ENCODE measurements at regions not wholly inside any gene's neighbourhood (a gene's known extent, or its start where the extent isn't known, plus 50 kb on each side); places are given as distances from the start of the nearest gene placed in this dataset.

DNA sequence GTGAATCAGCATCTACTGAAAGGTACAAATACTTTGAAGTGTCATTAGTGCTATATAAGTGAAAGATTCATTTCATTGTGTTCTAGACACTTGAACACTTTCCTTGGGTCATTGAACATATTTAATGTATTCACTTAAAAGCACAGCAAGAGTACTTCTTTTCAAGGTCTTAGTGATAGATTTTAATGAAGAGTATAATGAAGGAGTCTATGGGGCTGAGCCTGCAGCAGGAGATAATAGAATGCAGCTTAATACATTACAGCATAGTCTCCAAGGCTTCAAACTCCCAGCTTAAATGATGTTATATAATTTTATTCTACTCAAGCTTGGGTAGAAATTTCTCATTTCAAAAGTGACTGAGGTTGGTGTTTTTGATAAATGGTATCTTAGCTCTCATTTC lies 66.1 kb upstream of the VEGFC start:
- no peak overlapping the region for H3K4me3 ChIP-seq
- H3K36me3 ChIP-seq = no peaks in the 10 kb centered on the region
- no peak for TF ChIP-seq CTCF (IDR thresholded peaks at IDR 0.05)
- no peaks in the 10 kb centered on the region for H3K4me1 ChIP-seq
- no peak for ATAC-seq
- no peak for DNase-seq
- no peaks in the 10 kb centered on the region for H3K27me3 ChIP-seq
- no peak overlapping the region for H3K27ac ChIP-seq
- intact Hi-C loops (cut with DNase I) = no loop called here
- H3K9me3 ChIP-seq = no peaks in the 10 kb centered on the region

DNA sequence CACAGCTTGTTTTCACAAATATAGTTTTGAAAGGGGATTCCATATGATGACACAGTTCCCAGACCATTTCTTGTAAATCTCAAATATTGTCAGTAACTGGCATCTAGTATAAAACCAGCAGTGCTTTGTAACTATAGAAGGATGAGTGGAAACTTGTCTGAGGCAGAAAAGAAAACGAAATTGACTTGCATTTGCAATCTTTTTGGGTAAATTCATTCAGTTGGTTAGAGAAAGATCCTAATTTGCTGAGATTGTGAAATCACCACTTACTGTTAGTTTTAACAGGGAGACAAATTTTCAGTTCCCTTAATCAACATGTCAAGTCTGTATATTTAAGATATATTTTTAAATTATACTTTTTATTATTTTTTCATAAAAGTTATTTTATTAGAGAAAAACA lies 71.5 kb upstream of the VEGFC start:
- Histone ChIP-seq H3K4me1 (no peaks in the 10 kb centered on the region), H3K27me3 (no peaks in the 10 kb centered on the region), H3K36me3 (no peaks in the 10 kb centered on the region), H3K27ac (no peak overlapping the region), H3K9me3 (no peaks in the 10 kb centered on the region), H3K4me3 (no peak overlapping the region)
- ATAC-seq (no peak), DNase-seq (no peak)
- intact Hi-C loops (cut with DNase I) = no loop called here
- TF ChIP-seq CTCF (IDR thresholded peaks at IDR 0.05) = no peak

DNA sequence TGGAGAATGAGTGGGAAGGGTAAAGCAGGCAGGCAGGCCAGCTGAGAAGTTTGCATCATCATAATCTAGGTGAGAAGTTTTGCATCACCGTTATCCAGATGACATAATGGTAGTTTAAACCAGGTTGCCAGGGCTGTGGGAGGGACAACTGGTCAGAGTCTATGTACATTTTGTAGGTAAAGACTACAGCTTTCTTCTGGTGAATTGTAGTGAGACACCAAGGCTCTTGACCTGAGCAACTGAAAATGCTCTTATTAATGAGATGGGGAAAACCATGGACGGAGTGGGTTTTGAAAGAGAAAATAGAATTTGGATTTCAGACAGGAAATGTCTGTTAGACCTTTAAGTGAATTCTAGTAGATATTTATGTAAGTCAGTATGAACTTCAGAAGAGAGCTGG lies 76.0 kb upstream of the VEGFC start:
- intact Hi-C loops (cut with DNase I) = no loop called here
- no peaks in the 10 kb centered on the region for H3K36me3 ChIP-seq
- no peak for ATAC-seq
- no peak for DNase-seq
- H3K4me1 ChIP-seq = no peaks in the 10 kb centered on the region
- no peak for TF ChIP-seq CTCF (IDR thresholded peaks at IDR 0.05)
- no peaks in the 10 kb centered on the region for H3K9me3 ChIP-seq
- H3K4me3 ChIP-seq = no peak overlapping the region
- H3K27me3 ChIP-seq = no peaks in the 10 kb centered on the region
- no peak overlapping the region for H3K27ac ChIP-seq

GRCh38 chr4:176872461-176872860 lies 79.7 kb upstream of the VEGFC start:
- intact Hi-C loops (cut with DNase I) = no loop called here
- no peak for TF ChIP-seq CTCF (IDR thresholded peaks at IDR 0.05)
- Histone ChIP-seq H3K27me3 (no peaks in the 10 kb centered on the region), H3K9me3 (no peaks in the 10 kb centered on the region), H3K4me3 (no peak overlapping the region), H3K36me3 (no peaks in the 10 kb centered on the region), H3K4me1 (no peaks in the 10 kb centered on the region), H3K27ac (no peak overlapping the region)
- DNase-seq (no peak), ATAC-seq (no peak)

- TF ChIP-seq CTCF (IDR thresholded peaks at IDR 0.05) = no peak
- H3K4me1 ChIP-seq = no peaks in the 10 kb centered on the region
- H3K9me3 ChIP-seq = no peaks in the 10 kb centered on the region
- intact Hi-C loops (cut with DNase I) = no loop called here
- no peak overlapping the region for H3K4me3 ChIP-seq
- no peaks in the 10 kb centered on the region for H3K27me3 ChIP-seq
- DNase-seq (no peak), ATAC-seq (no peak)
- no peaks in the 10 kb centered on the region for H3K36me3 ChIP-seq
- H3K27ac ChIP-seq = no peak overlapping the region
Measured at GRCh38 chr4:176874721-176875445, 82.2 kb upstream of the VEGFC start.

DNA sequence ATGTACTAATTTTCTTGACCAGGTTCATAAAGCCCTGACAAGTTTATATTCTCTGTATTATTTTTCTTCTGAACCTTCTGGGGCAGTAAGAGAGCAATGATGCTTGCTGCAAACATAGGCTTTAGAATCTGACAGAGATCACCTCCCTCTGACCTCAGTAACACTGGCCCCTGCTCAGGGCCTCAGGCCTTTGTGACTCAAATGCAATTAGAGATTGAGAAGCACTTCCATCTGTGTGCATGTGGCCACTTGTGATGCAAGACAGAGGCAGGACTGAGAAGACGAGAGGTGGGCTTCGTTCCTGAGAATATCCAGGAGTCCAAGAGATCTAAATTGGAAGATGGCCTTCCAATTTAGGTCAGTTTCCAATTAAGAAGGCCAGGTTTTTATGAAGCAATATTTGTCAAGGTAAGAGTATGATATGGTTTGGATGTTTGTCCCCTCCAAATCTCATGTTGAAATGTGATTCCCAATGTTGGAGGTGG lies 82.8 kb upstream of the VEGFC start:
- Histone ChIP-seq H3K4me3 (no peak overlapping the region), H3K27me3 (no peaks in the 10 kb centered on the region), H3K36me3 (no peaks in the 10 kb centered on the region), H3K9me3 (no peaks in the 10 kb centered on the region), H3K4me1 (no peaks in the 10 kb centered on the region), H3K27ac (no peak overlapping the region)
- ATAC-seq = no peak
- DNase-seq = no peak
- intact Hi-C loops (cut with DNase I) = no loop called here
- no peak for TF ChIP-seq CTCF (IDR thresholded peaks at IDR 0.05)

Data from upper lobe of right lung (tissue), 1 donor.